ENCODE measurements at regions not wholly inside any gene's neighbourhood (a gene's known extent, or its start where the extent isn't known, plus 50 kb on each side); places are given as distances from the start of the nearest gene placed in this dataset.

DNA sequence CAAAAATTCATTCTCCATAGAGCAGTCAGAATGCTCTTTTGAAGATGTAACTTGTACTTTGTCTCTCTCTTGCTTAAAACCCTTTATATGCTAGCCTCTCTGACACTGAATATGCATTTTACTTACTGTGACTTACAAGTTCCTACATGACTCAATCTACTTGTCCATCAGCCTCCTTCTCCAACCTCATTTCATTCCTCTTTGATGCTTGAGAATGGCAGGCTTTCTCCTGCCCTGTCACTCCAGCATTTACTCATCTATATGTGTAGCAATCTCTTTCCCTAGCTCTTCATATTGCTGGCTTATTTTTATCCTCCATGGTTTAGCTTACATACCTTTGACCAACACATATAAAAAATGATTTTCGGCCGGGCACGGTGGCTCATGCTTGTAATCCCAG, 561.9 kb downstream of the CCER1 start:
- no peak for DNase-seq

- DNase-seq: no peak
These were observed 564.0 kb downstream of the CCER1 start for GRCh38 chr12:90390947-90391346.

DNA sequence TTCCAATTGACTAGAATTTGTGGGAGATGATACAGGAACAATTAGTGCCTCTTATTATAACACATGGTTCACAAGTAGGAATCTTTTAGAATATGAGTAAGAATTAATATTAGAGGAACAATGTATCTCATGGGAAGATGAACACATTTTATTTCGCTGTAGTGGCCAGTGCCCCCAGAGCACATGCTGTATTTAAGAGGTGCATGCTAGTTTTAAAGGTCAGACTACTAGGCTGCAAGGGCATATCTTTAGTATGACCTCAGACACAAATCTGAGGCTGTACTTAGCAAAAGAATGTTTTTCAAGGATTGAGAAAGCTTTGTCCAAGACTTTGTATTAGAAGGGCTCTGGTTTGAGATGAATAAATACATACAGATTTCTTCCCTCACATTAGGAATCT, 586.9 kb downstream of the CCER1 start:
- no peak for DNase-seq

DNA sequence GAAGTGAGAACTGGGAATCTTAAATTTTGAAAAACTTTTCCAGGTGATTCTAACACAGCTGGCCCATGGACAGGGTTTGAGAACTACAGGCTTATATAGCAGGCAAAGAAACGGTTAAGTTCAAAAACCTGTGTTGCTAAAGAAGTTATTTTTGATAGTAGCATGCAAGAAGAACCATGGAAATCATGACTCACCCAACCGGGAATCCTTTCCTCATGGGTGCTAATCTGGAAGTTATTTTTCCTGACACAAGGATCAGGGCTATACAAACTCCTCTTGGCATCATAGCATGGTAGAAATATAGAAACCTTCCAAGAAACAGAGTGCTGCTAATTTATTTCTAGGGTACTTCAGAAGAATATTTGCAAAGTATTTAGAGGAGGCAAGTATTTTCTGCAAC, 588.7 kb downstream of the CCER1 start:
- DNase-seq: no peak

DNA sequence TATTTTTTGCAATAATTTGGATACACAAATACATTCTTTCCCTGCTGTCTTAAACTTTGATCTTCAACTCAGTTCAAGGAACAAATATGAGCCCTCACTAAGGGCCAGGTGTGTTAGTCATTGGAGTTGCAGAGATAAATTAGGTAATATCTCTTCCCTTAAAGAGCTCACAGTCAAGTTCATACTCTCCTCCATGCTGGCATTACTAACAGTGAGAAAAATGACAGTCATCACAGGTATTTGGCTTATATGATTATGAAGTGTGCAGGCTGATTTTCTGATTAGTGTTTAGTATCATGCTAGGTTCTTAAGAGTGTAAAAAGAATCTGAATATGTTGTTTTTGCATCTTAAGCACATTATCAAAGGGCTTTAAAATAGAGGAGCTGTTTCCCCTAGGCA, 594.7 kb downstream of the CCER1 start:
- DNase-seq: no peak

DNA sequence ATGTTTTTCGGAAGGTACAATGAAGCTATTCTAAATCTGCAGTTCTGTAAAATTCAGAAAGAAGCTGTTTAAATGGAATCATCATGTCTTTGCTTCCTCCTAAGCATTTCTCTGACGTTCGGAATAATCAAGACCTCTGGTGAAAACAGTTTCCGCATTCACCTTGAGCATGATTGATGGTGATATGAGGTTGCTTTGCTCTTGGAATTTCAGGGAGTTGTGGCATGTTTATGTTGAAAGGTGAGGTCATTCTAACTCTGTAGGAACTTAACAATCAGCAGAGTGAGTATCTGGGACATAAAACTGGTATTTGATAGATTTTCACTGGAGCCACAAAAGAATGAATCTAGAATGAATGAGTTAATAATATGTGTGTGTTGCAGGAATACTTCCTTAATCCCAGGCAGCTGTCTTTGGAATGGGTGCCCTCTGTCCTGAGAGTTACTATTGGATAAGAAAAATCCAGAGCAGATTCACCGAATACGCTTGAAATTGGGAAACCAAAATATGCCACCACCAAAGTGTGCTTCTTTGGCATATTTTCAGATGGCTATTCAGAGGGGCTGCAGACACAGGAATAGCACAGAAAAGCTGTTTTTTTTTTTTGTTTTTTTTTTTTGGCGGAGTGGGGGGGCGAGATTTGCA, 599.1 kb downstream of the CCER1 start:
- DNase-seq: no peak

- no peak for DNase-seq
These were observed 611.0 kb downstream of the CCER1 start for GRCh38 chr12:90343966-90344365.

DNA sequence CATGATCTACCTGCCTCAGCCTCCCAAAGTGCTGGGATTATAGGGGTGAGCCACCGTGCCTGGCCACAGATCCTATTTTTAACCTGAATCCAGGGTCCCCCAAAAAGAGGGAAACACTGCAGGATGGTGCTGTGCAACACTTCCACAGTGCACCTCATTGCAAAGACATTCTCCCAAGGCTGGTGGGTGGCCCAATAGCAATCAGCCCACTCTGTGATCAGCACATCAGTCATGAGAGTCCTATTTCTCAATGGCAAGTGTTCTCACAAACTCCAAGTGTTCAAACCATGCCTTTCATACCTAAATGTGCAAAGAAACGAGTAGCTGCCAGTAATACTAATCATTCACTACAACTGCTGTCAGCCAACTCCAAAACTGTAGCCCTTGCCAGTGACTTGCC, 612.9 kb downstream of the CCER1 start:
- no peak for DNase-seq

DNA sequence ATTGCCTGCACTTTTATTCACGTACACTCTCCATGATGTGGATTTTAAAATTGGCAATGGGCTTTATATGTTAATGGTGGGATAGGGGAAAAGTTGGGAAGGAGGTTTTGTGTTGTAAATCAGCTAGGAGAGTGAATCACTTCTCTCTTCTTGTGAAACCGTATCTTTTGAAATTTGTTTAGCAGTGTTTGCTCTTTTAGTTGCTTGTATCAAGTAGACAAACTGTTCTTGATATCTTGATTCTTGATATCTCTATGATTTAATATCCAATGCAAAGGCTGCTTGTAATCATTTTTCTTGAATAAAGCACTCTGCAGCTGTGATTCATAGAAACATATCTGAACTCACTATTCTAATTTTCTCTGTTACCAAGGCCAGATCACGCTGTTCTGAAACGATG, 615.1 kb downstream of the CCER1 start:
- no peak for DNase-seq

- no peak for DNase-seq
These were observed 616.6 kb downstream of the CCER1 start for GRCh38 chr12:90338365-90338764.

- DNase-seq: no peak
These were observed 618.0 kb downstream of the CCER1 start for GRCh38 chr12:90337018-90337417.

GRCh38 chr12:90335566-90335965, 619.4 kb downstream of the CCER1 start:
- DNase-seq: no peak

- no peak for DNase-seq
These were observed 621.0 kb downstream of the CCER1 start for GRCh38 chr12:90333939-90334338.

- DNase-seq: no peak
These were observed 621.6 kb downstream of the CCER1 start for GRCh38 chr12:90333424-90333823.

GRCh38 chr12:90331821-90332220, 623.2 kb downstream of the CCER1 start:
- no peak for DNase-seq

DNA sequence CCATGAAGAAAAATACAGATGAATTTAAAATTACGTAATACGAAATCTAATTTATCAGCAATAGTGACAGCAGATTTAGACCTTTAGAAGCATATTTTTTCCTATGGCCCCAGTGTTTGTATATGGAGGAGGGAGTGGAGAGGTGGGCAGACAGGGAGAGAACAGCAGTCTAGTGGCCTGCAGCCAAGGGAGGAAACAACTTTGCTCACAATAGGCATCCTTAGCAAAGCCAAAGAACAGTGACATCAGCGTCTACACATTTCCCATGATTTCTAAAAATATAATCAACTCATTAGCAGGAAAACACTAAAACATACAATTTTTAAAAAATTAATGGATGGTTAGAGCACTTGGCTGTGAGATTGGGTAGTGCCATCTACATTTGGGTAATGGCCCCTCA, 622.6 kb upstream of the ATP2B1 start:
- no peak for DNase-seq

GRCh38 chr12:90327793-90328743, 619.4 kb upstream of the ATP2B1 start:
- no peak for DNase-seq

- DNase-seq: no peak
These were observed 614.6 kb upstream of the ATP2B1 start for GRCh38 chr12:90323217-90323616.

GRCh38 chr12:90322006-90322405, 613.4 kb upstream of the ATP2B1 start:
- DNase-seq: no peak

DNA sequence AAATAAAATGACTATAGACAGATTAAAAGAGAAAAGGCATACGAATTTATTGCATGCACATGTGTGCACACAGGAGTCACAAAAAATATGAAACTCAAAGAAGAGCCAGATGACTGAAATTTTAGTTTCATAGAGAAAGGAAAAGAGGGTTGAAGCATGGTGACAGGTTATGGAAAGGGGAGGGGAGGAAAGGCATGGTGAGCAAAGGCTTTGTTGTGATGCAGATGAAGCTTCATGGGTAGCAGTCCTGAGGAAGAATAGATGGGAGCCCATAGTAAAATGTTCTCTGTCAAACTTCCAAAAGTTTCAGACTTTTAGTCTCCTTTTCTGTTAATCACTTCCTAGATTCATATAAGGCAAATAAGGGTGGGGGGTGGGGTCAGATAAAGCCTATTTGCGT, 612.7 kb upstream of the ATP2B1 start:
- no peak for DNase-seq

DNA sequence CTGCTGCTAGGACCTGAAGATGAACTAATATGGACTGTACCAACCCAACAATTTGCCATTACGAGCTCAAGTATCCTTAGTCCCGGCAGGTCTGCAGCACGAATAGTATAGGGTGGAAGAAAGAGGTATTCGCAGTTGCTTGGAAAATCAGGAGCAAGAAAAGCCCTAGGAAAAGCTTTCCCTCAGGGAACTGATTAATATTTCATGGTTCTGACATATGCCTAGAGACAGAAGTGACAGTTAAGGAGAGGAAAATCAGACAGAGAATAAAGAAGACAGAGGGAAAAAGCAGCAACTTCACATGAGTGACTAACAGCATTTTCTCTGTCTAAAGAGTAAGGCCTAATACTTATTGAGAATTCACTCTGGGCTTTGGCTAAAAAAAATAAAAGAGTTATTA, 602.9 kb upstream of the ATP2B1 start:
- no peak for DNase-seq

DNA sequence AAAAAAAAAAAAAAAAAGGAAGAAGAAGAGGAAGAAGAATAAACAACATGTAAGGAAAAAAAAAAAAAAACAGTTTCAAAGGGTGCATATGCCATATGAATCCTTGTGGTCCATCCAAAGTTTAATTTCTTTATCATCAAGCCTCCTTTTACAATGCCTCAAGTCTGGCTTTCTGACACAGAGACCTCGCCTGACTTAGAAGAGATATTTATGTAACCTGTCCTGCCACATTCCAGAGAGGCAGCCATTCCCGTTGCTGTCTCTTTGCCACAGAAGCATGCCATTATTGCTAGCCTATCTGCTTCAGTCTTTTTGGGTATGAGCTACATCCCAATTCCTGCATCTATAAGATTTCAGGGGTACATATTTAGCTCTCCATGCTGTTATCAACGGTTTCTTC, 596.7 kb upstream of the ATP2B1 start:
- DNase-seq: no peak

DNA sequence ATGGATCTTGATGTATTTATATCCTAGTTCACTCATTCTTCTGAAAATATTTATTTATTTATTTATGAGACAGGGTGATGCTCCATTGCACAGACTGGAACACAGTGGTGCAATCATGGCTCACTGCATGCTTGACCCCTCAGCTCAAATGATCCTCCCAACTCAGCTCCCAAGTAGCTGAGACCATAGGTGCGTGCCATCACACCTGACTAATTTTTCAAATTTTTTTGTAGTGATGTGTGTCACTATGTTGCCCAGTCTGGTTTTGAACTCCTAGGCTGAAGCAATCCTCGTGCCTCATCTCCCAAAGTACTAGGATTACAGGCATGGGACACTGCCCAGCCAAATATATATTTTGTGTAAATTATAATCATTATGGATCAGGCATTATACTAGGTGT, 595.6 kb upstream of the ATP2B1 start:
- DNase-seq: no peak

DNA sequence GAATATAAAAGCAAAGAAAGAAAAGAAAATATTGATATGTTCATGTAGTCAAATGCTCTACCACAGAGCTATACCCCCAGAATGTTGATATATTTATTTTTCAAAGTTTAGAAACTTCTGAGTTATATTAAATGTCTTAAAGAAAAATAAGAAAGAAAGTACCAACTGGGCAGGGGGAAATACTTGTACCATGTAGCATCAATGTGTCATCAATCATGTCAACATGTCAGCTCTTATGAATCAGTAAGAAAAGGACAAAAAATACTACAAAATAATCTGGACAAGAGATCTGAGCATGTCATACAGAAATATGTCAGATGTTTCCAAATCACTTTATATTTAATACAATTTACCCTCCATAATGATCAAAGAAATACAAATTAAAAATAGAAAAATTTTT, 595.1 kb upstream of the ATP2B1 start:
- no peak for DNase-seq

All from NCI-H1930 (cell line).